ENCODE measurements at regions not wholly inside any gene's neighbourhood (a gene's known extent, or its start where the extent isn't known, plus 50 kb on each side); places are given as distances from the start of the nearest gene placed in this dataset.
A peak's percentile ranks its signal among the peaks of the same experiment; 100 is the strongest.

GRCh38 chr2:38215993-38216392, 140.0 kb upstream of the CYP1B1 start:
- no peaks in the 10 kb centered on the region for H3K4me1 ChIP-seq (ENCODE audit: control insufficient read depth, insufficient read depth, low read length)
- no peak overlapping the region for H3K4me3 ChIP-seq (ENCODE audit: low read length)
- H3K27ac ChIP-seq (ENCODE audit: low read length), result no peak overlapping the region
- H3K27ac Mint-ChIP-seq, result no peak overlapping the region
- no peak overlapping the region for H3K4me3 Mint-ChIP-seq
- ATAC-seq (no peak), DNase-seq (no peak)
- H3K27me3 Mint-ChIP-seq (ENCODE audit: low read depth in 2 of 2), result peaks cover 10 to 33% of the 10 kb centered on the region in 2 donors
- no peaks in the 10 kb centered on the region for H3K36me3 ChIP-seq (ENCODE audit: control insufficient read depth, insufficient read depth, low read length)
- intact Hi-C loops (cut with micrococcal nuclease), result no loop called here
- H3K9me3 ChIP-seq (ENCODE audit: control insufficient read depth, insufficient read depth, low read length), result peaks cover 4% of the 10 kb centered on the region
- no peaks in the 10 kb centered on the region for H3K9me3 Mint-ChIP-seq
- H3K4me1 Mint-ChIP-seq, result peaks cover 5 to 6% of the 10 kb centered on the region in 2 donors
- H3K27me3 ChIP-seq (ENCODE audit: control insufficient read depth, insufficient read depth, low read length), result peaks cover 9% of the 10 kb centered on the region
- H3K36me3 Mint-ChIP-seq, result peaks cover 8% of the 10 kb centered on the region
- TF ChIP-seq, protein P1, sequence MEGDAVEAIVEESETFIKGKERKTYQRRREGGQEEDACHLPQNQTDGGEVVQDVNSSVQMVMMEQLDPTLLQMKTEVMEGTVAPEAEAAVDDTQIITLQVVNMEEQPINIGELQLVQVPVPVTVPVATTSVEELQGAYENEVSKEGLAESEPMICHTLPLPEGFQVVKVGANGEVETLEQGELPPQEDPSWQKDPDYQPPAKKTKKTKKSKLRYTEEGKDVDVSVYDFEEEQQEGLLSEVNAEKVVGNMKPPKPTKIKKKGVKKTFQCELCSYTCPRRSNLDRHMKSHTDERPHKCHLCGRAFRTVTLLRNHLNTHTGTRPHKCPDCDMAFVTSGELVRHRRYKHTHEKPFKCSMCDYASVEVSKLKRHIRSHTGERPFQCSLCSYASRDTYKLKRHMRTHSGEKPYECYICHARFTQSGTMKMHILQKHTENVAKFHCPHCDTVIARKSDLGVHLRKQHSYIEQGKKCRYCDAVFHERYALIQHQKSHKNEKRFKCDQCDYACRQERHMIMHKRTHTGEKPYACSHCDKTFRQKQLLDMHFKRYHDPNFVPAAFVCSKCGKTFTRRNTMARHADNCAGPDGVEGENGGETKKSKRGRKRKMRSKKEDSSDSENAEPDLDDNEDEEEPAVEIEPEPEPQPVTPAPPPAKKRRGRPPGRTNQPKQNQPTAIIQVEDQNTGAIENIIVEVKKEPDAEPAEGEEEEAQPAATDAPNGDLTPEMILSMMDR (IDR thresholded peaks at IDR 0.05), result no peak

GRCh38 chr2:38215522-38215921, 139.6 kb upstream of the CYP1B1 start:
- Mint-ChIP-seq H3K4me3 (no peak overlapping the region), H3K4me1 (peaks cover 5 to 6% of the 10 kb centered on the region in 2 donors), H3K9me3 (no peaks in the 10 kb centered on the region), H3K27me3 (ENCODE audit: low read depth in 2 of 2) (peaks cover 10 to 38% of the 10 kb centered on the region in 2 donors), H3K36me3 (peaks cover 8% of the 10 kb centered on the region), H3K27ac (no peak overlapping the region)
- Histone ChIP-seq H3K27me3 (ENCODE audit: control insufficient read depth, insufficient read depth, low read length) (peaks cover 9% of the 10 kb centered on the region), H3K4me3 (ENCODE audit: low read length) (no peak overlapping the region), H3K9me3 (ENCODE audit: control insufficient read depth, insufficient read depth, low read length) (peaks cover 3% of the 10 kb centered on the region), H3K4me1 (ENCODE audit: control insufficient read depth, insufficient read depth, low read length) (no peaks in the 10 kb centered on the region), H3K27ac (ENCODE audit: low read length) (no peak overlapping the region), H3K36me3 (ENCODE audit: control insufficient read depth, insufficient read depth, low read length) (no peaks in the 10 kb centered on the region)
- TF ChIP-seq, protein P1 (IDR thresholded peaks at IDR 0.05), result no peak
- WGBS (ENCODE audit: insufficient coverage), result no CpG with 5 or more reads among the region's 2 CpGs
- intact Hi-C loops (cut with micrococcal nuclease), result no loop called here
- ATAC-seq (no peak), DNase-seq (no peak)

DNA sequence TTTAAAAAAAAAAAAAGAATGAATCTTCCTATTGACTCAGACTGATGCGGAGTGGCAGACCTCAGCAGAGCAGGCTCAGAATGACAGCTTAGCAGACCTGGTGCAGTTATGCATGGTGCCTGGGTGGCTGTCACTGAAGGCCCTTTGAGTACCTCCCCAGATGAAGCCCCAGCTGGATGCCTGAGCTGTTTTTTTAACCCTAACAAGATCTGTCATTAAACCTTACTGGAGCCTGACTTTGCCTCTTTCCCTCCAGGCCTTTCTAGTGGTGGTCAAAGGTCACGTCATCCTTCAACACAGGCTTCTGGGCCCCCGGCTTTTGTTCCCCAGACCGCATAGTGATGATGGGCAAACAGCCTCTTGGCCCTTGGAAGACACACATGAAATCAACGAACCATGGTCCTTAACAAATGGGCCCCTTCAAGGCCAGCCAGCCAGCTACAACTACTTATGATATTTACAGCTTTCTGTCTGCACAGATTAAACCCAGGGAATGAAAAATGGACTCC, 138.3 kb upstream of the CYP1B1 start:
- peaks cover 8% of the 10 kb centered on the region for H3K36me3 Mint-ChIP-seq
- no peak overlapping the region for H3K27ac Mint-ChIP-seq
- no peak for ATAC-seq
- peaks cover 5 to 6% of the 10 kb centered on the region in 2 donors for H3K4me1 Mint-ChIP-seq
- Histone ChIP-seq H3K27me3 (ENCODE audit: control insufficient read depth, insufficient read depth, low read length) (peaks cover 6% of the 10 kb centered on the region), H3K9me3 (ENCODE audit: control insufficient read depth, insufficient read depth, low read length) (no peaks in the 10 kb centered on the region), H3K4me3 (ENCODE audit: low read length) (no peak overlapping the region), H3K27ac (ENCODE audit: low read length) (no peak overlapping the region), H3K4me1 (ENCODE audit: control insufficient read depth, insufficient read depth, low read length) (no peaks in the 10 kb centered on the region), H3K36me3 (ENCODE audit: control insufficient read depth, insufficient read depth, low read length) (no peaks in the 10 kb centered on the region)
- no peaks in the 10 kb centered on the region for H3K9me3 Mint-ChIP-seq
- no peak overlapping the region for H3K4me3 Mint-ChIP-seq
- intact Hi-C loops (cut with micrococcal nuclease), result no loop called here
- TF ChIP-seq, protein P1 (IDR thresholded peaks at IDR 0.05), result no peak
- 70% methylated on average over 5 of the region's 5 CpGs for WGBS (ENCODE audit: insufficient coverage)
- peaks cover 15 to 37% of the 10 kb centered on the region in 2 donors for H3K27me3 Mint-ChIP-seq (ENCODE audit: low read depth in 2 of 2)
- DNase-seq, result peak in 1 of 2 donors; percentile 6

GRCh38 chr2:38213619-38214167, 137.7 kb upstream of the CYP1B1 start:
- no peaks in the 10 kb centered on the region for H3K4me1 ChIP-seq (ENCODE audit: control insufficient read depth, insufficient read depth, low read length)
- no peaks in the 10 kb centered on the region for H3K36me3 ChIP-seq (ENCODE audit: control insufficient read depth, insufficient read depth, low read length)
- H3K27ac ChIP-seq (ENCODE audit: low read length), result no peak overlapping the region
- ATAC-seq, result no peak
- Mint-ChIP-seq H3K4me3 (no peak overlapping the region), H3K9me3 (no peaks in the 10 kb centered on the region), H3K27ac (no peak overlapping the region), H3K4me1 (peaks cover 5 to 6% of the 10 kb centered on the region in 2 donors), H3K36me3 (peaks cover 8% of the 10 kb centered on the region), H3K27me3 (ENCODE audit: low read depth in 2 of 2) (peaks cover 11 to 32% of the 10 kb centered on the region in 2 donors)
- TF ChIP-seq, protein P1 (IDR thresholded peaks at IDR 0.05), result no peak
- peak in 1 of 2 donors; percentile 6 for DNase-seq
- 71% methylated on average over 4 of the region's 4 CpGs for WGBS (ENCODE audit: insufficient coverage)
- H3K4me3 ChIP-seq (ENCODE audit: low read length), result no peak overlapping the region
- peaks cover 6% of the 10 kb centered on the region for H3K27me3 ChIP-seq (ENCODE audit: control insufficient read depth, insufficient read depth, low read length)
- intact Hi-C loops (cut with micrococcal nuclease), result no loop called here
- H3K9me3 ChIP-seq (ENCODE audit: control insufficient read depth, insufficient read depth, low read length), result no peaks in the 10 kb centered on the region

All from natural killer cell (primary cell).